ENCODE measurements at regions not wholly inside any gene's neighbourhood (a gene's known extent, or its start where the extent isn't known, plus 50 kb on each side); places are given as distances from the start of the nearest gene placed in this dataset.

DNA sequence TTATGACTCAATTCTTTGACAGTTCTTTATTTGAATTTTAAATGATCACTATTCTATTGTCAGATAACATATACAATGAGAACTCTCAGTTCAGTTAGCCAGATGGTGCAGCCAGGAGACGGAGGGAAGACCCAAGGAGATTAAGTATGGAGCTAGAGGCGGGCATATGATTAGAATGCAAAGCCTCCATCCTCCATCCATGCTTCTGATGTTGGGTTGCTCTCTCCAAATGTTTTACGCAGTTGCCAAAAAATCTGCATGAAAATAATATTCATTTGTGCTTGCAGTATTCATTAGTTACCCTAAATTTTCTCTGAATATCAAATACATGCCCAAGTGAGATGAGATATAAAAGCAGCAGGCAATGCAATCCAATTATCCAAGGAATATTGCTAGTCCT is 874.8 kb downstream of the C4orf33 start:
- no peak for TF ChIP-seq POLR2A (IDR thresholded peaks at IDR 0.05)
- TF ChIP-seq, protein P1, sequence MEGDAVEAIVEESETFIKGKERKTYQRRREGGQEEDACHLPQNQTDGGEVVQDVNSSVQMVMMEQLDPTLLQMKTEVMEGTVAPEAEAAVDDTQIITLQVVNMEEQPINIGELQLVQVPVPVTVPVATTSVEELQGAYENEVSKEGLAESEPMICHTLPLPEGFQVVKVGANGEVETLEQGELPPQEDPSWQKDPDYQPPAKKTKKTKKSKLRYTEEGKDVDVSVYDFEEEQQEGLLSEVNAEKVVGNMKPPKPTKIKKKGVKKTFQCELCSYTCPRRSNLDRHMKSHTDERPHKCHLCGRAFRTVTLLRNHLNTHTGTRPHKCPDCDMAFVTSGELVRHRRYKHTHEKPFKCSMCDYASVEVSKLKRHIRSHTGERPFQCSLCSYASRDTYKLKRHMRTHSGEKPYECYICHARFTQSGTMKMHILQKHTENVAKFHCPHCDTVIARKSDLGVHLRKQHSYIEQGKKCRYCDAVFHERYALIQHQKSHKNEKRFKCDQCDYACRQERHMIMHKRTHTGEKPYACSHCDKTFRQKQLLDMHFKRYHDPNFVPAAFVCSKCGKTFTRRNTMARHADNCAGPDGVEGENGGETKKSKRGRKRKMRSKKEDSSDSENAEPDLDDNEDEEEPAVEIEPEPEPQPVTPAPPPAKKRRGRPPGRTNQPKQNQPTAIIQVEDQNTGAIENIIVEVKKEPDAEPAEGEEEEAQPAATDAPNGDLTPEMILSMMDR (IDR thresholded peaks at IDR 0.05): no peak

All from testis (tissue), 2 donors.